Putamen (tissue), 1 donor: ENCODE measurements at regions not wholly inside any gene's neighbourhood (a gene's known extent, or its start where the extent isn't known, plus 50 kb on each side); places are given as distances from the start of the nearest gene placed in this dataset.

Experiments used
- DNase-seq: peaks from one replicate; pipeline ENCODE4 v3.0.0-alpha.2; 2016; ENCODE audit warnings: low spot score

DNA sequence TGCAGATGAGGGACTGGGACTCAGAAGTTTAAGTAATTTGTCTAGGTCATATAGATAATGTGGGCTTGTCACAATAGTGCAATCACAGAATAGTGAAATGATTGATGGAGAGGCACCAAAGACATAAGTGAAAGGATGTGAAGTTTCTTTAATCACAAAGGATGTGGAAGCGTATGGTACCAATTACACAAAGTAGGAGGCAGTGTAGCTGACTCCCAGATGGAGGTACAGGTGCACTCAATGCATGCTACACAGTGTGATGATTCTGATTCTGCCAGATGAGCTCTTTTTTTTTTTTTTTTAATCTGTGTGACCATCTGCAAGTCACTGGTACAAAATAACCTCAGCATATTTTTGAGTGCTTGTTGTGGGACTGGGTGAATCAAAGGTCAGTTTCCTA lies 411.3 kb downstream of the SPRY1 start:
- DNase-seq, result no peak

DNA sequence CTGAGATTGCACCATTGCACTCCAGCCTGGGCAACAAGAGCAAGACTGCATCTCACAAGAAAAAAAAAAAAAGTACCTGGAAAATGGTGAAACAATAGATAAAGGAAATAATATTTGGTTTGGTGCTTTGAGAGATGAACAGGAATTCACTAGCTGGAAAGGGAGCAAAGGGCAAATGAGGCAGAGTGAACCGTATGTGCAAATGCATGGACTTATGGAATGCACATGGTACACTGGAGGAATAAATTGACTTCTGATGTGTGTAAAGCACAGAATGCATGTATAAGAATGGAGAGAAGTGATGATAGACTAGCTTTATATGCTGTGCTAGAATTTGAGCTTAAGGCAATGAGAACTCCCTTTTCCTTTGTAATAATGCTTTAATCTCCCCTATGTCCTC lies 413.3 kb downstream of the SPRY1 start:
- no peak for DNase-seq

DNA sequence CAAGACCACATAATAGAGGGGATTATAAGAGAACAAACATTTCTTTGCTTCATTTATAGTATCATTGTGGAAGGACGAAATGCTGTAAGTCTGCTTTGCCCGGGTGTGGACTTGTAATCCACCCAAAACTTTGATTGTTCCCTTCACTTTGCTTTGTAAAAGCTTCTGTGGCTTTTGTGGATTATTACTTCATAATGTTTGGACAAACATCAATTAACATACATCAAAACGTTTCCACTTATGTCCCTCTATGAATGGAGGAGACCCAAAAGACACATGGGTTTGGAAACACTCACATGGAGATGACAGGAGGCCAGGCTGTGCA lies 415.4 kb downstream of the SPRY1 start:
- DNase-seq, result no peak

DNA sequence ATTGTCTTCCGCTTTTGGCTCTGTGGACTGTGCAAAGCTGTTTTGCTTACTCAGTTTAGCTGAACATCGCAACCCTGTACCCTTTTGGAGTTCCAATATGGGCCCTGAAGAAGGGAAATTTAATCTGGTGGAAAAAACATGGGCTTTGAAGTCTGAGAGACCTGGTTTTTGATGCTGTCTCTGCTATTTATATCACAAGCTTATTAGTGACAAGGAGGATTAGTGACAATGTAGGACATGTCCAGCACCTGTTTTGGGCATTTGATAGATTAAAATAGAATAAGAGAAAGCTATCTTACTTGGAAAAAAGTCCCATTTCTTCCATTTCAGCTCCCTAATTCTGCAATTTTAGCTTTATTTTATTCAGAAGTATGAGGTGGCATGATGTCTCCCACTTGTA lies 417.3 kb downstream of the SPRY1 start:
- DNase-seq, result no peak

DNA sequence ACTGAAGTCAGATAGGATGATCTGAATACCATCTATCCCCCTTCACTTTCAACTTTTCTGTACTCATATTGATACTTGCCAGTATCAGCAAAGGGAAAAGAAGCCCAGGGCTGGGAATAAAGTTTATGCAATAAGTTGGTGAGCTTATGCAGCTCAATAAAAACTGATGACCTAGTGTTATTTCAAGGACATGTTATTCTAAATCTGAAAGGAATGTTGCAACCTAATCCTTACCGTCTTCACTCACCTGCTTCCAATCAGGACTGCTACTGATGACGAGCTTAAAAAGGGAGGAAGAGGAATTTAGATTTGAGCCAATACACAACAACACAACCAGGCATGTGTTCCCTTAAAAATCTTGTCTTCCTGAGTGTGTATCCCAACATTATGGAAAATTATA lies 419.9 kb downstream of the SPRY1 start:
- no peak for DNase-seq

DNA sequence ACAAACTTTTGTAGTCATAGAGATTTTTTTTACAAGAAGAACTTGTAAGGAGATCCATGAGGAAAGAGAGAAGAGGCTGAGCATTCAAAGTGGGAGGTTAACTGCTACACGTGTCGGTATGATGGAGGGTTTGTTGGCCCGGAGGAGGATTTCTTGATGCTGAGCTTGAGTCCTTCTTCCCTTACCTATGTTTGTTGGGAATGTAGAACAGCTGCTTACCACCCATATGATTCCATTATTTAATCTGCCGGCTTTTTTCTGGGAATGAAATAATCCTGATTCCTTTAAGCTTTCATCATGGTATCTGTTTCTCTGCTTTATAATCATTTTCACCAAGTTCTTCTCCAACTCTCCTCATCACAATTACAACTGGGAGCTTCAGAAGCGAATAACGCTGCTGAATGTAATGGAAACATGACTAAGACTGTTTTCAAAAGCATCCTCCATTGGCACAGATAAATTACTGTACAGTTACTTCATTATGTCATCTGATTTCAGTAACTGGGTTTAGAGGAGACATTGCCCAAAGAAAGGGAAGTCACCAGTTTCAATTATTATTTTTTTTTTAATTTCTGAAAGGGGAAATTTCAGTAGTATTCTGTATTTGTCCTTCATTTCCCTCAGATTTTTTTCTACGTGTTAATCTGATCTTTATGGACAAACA lies 420.6 kb downstream of the SPRY1 start:
- no peak for DNase-seq

DNA sequence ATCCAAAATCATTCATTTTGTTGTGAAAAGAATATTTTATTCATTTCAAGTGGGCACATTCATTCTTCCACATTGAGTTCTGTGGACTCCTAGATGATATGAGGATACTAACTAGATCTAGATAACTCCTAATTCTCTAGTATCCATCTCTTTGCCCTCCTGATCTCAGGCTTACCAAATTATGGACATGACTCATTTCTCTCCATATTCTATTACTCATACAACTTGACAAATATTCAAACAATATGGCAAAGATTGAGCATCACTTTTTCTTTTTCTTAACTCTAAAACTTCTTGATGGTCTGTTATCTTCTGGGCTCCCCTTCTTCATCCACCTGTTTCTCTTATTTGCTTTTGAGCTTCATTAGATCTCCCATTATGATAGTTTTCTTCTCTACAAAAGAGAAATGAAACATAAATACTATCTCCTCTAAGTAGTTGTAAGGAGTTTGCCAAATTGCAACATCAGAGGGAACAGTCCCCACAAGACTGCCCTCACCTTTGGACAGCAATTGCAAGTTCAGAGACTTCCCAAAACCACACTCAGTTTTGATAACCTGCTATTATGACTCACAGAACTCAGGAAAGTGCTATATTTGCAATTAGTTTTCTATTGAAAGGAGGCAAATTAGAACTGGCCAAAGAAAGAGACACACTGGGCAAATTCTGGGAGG lies 422.9 kb downstream of the SPRY1 start:
- DNase-seq, result no peak

DNA sequence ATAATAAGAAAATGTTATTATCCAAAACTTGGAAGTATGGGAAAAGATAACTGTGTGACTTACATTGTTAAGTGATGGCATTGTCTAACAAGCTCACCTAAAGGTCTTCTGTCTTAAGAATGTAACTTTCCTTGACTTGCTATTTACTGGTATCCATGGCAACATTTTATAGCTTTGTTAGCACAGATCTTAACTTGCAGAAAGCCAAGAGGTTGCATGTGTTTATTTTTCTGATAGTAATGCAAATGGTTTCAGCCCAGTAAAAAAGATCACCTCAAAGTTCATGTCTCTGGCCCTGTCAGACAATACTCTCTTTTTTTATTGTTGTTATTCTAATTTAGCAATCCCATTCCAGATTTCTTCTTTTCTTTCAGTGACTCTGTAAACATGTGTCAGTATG lies 425.3 kb downstream of the SPRY1 start:
- no peak for DNase-seq

DNA sequence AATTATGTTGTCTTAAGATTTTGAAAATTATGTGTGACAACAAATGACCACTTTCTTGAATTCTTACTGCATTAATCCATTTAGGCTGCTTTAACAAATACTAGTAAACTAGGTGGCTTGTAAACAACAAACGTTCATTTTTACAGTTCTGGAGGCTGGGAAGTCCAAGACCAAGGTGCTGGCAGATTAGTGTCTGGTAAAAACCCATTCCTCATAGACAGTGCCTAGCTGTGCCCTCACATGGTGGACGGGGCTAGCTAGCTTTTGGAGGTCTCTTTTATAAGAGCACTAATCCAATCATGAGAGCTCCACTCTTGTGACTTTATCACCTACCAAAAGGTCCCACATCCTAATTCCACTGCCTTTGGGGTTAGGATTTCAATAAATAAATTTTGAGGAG lies 425.8 kb downstream of the SPRY1 start:
- DNase-seq, result no peak

DNA sequence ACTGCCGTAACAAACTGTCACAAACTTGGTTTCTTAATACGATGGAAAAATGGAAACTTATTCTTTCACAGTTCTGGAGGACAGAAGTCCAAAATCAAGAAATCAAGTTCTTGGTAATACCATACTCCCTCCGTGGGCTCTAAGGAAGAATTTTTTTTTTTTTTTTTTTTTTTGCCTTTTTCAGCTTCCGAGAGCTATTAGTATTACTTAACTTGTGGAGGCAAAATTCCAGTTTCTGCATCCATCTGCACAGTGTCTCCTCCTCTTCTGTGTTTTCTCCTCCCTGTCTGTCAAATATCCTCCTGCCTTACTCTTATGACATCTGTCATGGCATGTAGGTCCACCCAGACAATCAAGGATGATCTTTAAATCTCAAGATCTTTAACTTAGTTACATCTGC lies 426.6 kb downstream of the SPRY1 start:
- no peak for DNase-seq

DNA sequence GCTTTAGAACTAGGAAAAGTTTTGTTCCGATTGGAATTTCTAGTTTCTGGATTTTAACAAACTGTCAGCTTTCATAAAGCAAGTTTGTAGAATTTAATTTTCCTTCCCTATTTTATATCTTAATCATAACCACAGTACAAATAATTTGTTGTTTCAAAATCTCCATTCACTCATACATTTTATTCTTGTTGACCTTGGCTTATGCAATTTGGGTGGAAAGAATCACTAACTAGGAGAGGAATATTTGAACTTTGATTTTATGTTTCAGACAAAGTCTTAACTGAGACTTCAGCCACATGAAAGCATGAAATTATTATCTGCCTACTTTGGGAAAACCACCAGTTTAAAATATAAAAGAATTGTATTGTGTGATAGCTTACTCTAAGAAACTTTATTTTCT lies 427.9 kb downstream of the SPRY1 start:
- DNase-seq, result no peak

DNA sequence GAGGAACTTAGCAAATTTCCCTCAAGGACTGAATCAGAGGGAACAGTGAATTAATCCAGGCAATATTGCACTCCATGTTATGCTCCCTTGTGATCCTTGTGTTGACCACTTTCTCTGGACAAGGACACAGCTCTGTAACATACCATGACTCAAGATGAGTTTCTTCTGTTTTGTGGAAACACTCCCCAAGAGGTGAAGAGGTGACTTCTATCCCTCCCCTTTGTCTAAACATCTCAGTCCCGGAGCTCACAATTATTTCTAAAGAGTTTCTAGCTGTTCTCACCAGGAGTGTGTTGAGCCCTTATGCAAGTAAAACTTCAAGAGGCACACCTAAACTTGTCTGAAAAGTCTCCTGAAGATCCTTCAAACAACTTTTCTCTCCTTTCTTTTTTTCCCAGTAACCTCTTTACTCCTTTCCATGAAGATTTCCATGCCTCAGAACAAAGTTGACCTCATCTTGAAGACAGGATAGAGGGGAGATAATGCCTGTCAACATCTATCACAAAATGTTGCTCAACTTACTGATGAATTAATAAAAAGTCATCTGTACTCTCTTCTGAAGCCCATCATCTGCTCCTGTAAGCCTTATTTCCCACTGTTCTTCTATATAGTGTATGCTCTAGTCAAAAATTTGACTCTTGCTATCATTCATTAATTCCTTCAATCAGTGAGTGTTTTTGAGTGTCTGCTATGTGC lies 429.1 kb downstream of the SPRY1 start:
- no peak for DNase-seq

DNA sequence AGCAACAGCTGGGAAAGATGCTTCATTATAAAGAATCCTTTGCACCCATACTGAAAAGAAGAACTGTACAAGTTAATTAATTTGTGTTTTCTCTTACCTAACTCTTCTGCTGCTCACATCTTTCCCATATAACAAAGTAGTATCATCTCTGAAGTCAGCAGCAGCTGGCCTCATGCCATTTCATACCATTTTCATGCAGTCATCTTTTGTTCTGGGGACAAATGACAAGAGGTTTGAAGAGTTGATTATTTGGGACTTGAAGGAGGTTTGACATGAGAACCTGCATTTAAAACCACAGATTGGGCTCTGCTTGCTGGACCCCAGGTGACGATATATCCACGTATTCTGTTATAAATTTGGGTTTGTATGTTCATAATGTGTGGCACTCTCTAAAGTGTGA lies 430.3 kb downstream of the SPRY1 start:
- DNase-seq, result no peak

DNA sequence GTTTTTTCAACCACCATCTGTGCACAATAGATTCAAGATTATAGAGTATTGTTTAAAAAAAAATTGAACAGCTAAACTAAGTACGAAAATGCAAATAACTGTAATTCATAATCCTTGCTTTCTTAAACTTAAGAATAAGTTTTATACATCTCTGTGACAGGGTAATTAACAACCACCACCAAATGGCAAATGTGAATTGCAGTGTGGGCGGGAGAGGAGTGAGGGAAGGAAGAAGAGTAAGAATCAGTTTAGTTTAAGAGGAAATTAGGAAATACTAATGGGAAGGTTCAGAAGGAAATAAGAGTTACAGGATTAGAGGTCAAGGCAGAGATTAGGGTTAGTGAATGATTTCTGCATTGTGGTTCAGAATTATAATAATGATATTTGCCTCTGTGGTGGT lies 430.9 kb downstream of the SPRY1 start:
- peak; percentile 42 for DNase-seq

DNA sequence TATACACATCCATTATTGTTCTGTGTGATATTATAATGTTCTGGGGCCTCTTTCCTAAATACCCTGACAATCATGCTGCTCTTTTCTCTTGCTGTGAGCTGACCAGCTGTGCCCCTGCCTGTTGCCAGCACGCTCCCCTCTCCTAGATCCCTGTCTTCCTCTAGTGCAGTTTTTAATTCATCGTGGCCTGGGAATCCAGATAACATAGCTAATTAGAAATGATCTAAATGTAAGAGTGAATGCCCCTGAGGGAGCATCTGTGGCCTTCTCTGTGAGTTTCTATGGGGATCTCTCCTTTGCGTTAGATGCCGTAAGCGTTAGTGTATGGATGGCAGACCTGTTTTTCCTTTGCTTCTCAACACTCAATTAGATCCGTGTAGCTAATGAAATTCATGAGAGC lies 434.3 kb downstream of the SPRY1 start:
- DNase-seq, result no peak

DNA sequence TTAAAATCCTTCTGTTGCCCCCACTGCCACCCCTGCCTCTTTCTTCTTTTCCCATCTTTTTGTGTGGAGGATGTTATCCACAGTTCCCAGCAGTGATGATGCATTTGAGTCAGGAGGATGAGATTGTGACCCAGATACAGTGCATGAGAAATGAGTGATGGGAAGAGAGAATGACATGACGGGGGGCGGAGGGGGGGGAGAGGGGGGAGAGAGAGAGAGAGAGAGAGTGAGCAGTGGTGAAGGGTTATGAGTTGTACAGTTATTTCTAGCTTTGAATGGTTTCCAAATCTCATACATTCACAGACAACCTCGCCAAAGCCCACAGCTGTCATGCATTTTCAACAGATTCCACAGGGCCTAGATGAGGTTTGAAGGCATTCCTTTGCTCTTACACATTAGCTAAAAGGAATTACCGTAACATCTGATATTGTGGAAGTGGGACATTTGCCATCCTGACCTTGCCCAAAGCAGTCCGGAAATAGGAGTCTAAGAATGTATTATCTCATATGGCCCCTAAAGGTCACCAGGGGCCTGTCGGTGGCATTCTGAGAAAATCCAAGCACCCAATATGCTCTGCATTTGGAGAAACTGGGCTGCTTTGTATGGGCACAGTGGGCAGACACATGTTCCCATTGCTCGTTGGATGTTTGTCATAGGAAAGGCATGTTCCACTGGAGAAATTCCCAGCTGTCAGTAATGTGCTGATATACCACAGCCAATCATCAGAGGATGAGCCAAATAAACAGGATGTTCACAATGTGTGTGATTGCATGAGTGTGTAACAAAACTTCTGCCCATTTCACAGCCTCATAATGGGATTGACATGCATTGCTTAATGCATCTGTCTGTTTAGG lies 435.8 kb downstream of the SPRY1 start:
- DNase-seq, result peak; percentile 78

DNA sequence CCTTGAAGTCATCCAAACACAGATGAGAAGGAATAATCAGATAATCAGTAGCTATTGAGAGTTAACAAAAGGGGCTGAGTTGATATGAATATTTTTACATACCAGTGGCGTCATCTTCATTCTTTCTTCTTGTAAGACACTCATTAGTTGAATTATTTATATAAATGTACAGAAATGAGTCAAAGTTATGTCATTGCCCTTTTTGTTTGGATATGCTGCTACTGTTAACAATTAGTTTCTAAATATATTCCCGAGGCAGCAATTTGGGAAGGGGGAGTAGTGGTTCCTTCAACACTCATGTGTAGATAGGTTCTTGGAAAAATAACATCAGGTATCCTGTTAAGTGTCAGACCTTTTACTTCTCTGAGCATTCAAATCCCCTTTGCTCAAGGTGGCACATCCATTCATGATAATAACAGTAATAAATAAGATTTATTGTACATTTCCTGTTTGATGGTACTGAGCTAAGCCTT lies 436.6 kb downstream of the SPRY1 start:
- no peak for DNase-seq

DNA sequence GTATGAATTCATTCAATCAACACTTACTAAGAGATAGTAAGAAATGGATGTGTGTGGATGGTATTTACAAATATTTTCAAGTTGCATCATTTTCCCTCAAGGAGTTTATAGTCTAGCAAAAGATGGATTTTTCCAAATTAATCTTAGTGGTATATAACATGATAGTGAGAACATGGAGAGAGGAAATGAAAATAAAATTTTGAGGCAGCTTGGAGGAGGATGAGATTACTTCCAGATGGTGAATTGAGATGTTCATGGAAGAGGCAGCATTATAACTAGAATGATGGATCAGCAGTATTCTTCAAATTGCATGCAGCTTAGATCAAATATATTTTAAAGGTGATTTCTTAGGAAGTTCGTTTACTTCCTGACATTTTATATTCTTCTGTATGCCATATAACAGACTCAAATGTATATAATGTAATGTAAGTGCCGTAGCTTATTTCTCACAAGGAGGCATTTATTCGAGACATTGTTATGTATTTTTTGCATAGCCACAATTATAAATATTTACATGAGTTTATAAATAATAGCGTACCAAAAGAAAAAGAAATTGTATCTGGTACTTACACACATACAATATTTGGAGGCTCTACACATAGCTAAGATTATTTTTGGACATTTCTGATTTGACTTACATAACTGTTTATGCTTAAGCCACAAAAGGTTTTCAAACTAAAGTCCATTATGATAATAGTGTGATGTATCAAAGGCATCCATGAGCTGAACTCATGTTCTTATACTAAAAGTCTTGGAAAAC lies 439.4 kb downstream of the SPRY1 start:
- DNase-seq, result no peak

DNA sequence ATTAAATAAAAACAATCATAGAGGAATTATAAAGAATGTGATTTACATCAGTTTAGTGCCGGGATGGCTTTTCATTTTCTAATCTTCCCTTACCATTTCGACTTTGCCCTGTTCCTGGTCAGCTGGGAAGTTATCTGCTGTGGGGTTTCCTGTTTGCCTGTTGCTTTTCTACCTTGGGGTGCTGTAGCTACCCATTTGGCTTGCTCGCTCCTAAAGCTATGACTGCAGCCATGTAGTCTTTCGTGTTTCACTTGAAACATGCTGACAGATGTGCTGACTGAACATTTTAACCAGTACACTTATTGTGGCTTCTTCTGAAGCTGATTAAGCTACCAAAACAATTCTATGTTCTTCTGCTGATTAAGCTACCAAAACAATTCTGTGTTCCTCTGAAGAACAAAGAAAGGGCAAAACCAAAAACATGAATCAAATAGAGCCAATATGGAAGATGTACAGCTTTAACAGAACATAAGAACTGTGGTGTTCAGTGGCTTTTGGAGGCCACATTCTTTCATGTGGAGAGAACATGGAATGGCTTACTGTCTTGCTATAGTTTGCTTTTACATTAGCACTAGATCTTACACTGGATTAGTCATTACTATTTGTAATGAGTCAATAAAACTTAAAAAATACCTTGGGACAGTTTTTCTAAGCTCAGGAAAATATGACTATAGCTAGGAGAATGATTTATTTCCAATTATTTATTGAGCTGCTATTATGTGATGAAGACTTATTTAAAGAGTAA lies 440.4 kb downstream of the SPRY1 start:
- no peak for DNase-seq

DNA sequence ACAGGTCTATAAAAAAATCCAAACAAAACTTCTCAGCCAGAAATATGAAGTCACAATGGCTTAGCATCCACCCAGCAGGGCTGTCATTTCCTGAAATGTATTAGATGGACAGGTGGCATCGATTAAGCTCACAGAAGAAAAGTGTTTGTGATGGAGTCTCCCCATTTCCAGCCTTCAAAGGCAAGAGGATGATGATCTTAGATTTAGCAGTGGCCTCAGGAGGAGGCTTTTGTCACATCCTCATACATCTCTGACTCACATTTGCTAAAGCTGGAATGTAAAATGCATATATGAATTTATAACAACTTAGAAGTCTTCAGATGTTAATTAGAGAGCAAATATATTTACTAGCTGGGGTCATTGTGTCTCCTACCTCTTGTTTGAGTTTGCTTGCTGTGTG lies 441.9 kb downstream of the SPRY1 start:
- DNase-seq, result no peak

DNA sequence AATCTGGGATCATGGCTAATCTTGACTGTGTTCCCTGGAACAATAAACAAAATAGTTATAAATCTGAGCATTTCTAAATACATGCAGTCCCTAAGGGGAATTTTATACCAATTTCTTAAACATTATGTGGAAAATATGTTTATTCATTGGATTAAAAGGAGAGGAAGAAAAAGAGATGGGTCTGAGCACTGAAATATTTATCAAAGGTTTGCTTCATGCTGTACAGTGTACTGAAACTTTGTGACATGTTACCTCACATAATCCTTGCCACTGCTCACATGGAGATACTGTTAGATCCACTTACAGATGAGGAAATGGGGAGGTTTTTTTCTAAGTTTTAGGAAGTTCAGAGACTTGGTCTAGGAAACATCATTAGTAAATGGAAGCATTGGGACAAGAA lies 443.6 kb downstream of the SPRY1 start:
- no peak for DNase-seq
